ENCODE measurements at regions not wholly inside any gene's neighbourhood (a gene's known extent, or its start where the extent isn't known, plus 50 kb on each side); places are given as distances from the start of the nearest gene placed in this dataset.
A peak's percentile ranks its signal among the peaks of the same experiment; 100 is the strongest.
"Not testable (repeated sequence)": the region's sequence is repeated elsewhere in the genome, so short reads cannot be mapped to it uniquely, and the experiment has no call there.

DNA sequence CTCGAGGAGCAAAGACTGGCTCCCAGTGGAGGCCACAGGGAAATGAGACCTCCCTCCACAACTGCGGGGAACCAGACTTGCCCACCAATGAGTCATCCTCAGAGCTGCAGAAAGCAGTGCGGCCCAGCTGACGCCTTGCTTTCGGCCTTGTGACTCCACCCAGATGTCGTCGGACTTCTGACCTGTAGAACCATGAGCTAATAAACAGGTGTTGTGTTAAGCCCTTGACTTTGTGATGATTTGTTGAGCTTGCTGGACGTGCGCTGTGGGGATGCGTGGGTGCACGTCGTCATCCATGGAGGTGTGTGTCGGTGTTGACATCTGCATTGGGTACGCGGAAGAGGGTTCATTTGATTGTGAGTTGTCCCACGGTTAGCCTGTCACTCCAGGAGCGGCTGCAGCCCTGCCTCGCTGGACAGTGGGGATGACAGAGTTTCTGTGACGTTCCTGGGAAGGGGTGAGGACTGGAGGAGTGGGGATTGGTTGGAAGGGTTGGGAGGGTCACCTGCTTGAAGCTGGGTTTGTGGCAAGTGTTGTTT, 154.1 kb downstream of the SH3BP4 start:
- Histone ChIP-seq H3K27ac (replicated peaks in 1 of 4) (no peak overlapping the region), H3K36me3 (no peaks in the 10 kb centered on the region), H3K4me1 (peaks cover 0 to 4% (median 2%) of the 10 kb centered on the region in 4 donors), H3K9me3 (no peaks in the 10 kb centered on the region), H3K4me3 (no peak overlapping the region), H3K27me3 (no peaks in the 10 kb centered on the region)
- TF ChIP-seq EP300 (IDR thresholded peaks at IDR 0.05) = no peak
- peak in 1 of 2 donors; percentile 7 for TF ChIP-seq POLR2AphosphoS5 (IDR thresholded peaks at IDR 0.05)
- peak; percentile 75 for DNase-seq (ENCODE audit: extremely low spot score)
- intact Hi-C loops (cut with DNase I) = loop anchor here (5.0 kb wide), 2 partner anchors 224 to 554 kb away; no protein-coding TSS in a partner anchor
- 86% methylated on average over 11 of the region's 19 CpGs for WGBS

- no peaks in the 10 kb centered on the region for H3K36me3 ChIP-seq
- WGBS = 63% methylated on average over 10 of the region's 10 CpGs
- no peaks in the 10 kb centered on the region for H3K9me3 ChIP-seq
- peaks cover 0 to 4% (median 2%) of the 10 kb centered on the region in 4 donors for H3K4me1 ChIP-seq
- no peak overlapping the region for H3K4me3 ChIP-seq
- intact Hi-C loops (cut with DNase I) = loop anchor here (5.0 kb wide), 2 partner anchors 225 to 555 kb away; no protein-coding TSS in a partner anchor
- H3K27me3 ChIP-seq = no peaks in the 10 kb centered on the region
- peak; percentile 88 for DNase-seq (ENCODE audit: extremely low spot score)
- no peak overlapping the region for H3K27ac ChIP-seq (replicated peaks in 1 of 4)
- TF ChIP-seq, protein P1, sequence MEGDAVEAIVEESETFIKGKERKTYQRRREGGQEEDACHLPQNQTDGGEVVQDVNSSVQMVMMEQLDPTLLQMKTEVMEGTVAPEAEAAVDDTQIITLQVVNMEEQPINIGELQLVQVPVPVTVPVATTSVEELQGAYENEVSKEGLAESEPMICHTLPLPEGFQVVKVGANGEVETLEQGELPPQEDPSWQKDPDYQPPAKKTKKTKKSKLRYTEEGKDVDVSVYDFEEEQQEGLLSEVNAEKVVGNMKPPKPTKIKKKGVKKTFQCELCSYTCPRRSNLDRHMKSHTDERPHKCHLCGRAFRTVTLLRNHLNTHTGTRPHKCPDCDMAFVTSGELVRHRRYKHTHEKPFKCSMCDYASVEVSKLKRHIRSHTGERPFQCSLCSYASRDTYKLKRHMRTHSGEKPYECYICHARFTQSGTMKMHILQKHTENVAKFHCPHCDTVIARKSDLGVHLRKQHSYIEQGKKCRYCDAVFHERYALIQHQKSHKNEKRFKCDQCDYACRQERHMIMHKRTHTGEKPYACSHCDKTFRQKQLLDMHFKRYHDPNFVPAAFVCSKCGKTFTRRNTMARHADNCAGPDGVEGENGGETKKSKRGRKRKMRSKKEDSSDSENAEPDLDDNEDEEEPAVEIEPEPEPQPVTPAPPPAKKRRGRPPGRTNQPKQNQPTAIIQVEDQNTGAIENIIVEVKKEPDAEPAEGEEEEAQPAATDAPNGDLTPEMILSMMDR (IDR thresholded peaks at IDR 0.05) = peak; percentile 58 to 72 (median 68)
- TF ChIP-seq POLR2A (IDR thresholded peaks at IDR 0.05; ENCODE audit: low read depth) (no peak), EP300 (IDR thresholded peaks at IDR 0.05) (no peak), POLR2AphosphoS5 (IDR thresholded peaks at IDR 0.05) (no peak)
Measured at GRCh38 chr2:235106874-235107639, 155.2 kb downstream of the SH3BP4 start.

- 90% methylated on average over 3 of the region's 3 CpGs for WGBS
- Histone ChIP-seq H3K27me3 (no peaks in the 10 kb centered on the region), H3K27ac (replicated peaks in 1 of 4) (no peak overlapping the region), H3K36me3 (no peaks in the 10 kb centered on the region), H3K4me1 (peaks cover 0 to 4% (median 2%) of the 10 kb centered on the region in 4 donors), H3K4me3 (no peak overlapping the region), H3K9me3 (no peaks in the 10 kb centered on the region)
- TF ChIP-seq, protein P1 (IDR thresholded peaks at IDR 0.05) = no peak
- TF ChIP-seq POLR2A (IDR thresholded peaks at IDR 0.05; ENCODE audit: low read depth) = no peak
- TF ChIP-seq EP300 (IDR thresholded peaks at IDR 0.05) = no peak
- no peak for TF ChIP-seq POLR2AphosphoS5 (IDR thresholded peaks at IDR 0.05)
- intact Hi-C loops (cut with DNase I) = loop anchor here (5.0 kb wide), 2 partner anchors 225 to 555 kb away; no protein-coding TSS in a partner anchor
- peak; percentile 3 for DNase-seq (ENCODE audit: extremely low spot score)
Measured at GRCh38 chr2:235107640-235107951, 155.8 kb downstream of the SH3BP4 start.

GRCh38 chr2:235109561-235109960, 157.7 kb downstream of the SH3BP4 start:
- intact Hi-C loops (cut with DNase I) = loop anchor here (5.0 kb wide), 2 partner anchors 227 to 557 kb away; no protein-coding TSS in a partner anchor
- H3K9me3 ChIP-seq = not testable (repeated sequence)

DNA sequence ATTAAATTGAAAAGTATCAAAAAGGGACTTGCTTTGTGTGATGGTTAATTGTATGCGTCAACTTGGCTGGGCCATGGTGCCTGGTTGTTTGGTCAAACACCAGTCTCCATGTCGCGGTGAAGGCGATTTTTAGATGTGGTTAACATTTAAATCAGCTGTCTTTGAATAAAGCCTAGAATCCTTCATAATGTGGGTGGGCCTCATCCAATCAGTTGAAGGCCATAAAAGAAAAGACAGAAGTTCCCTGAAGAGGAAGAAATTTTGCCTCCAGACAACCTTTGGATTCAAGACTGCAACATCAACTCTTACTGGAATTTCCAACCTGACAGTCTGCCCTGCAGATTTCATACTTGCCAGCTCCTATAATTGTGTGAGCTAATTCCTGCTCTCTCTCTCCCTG, 160.5 kb downstream of the SH3BP4 start:
- TF ChIP-seq, protein P1 (IDR thresholded peaks at IDR 0.05) = no peak
- TF ChIP-seq POLR2A (IDR thresholded peaks at IDR 0.05; ENCODE audit: low read depth) (no peak), EP300 (IDR thresholded peaks at IDR 0.05) (no peak), POLR2AphosphoS5 (IDR thresholded peaks at IDR 0.05) (no peak)
- no peak overlapping the region for H3K27ac ChIP-seq (replicated peaks in 1 of 4)
- no peak for DNase-seq (ENCODE audit: extremely low spot score)
- no peaks in the 10 kb centered on the region for H3K36me3 ChIP-seq
- 86% methylated on average over 4 of the region's 4 CpGs for WGBS
- intact Hi-C loops (cut with DNase I) = no loop called here
- H3K4me1 ChIP-seq = no peaks in the 10 kb centered on the region
- no peak overlapping the region for H3K4me3 ChIP-seq
- peaks cover 0 to 6% (median 0%) of the 10 kb centered on the region in 4 donors for H3K27me3 ChIP-seq
- no peaks in the 10 kb centered on the region for H3K9me3 ChIP-seq

More at GRCh38 chr2:235109561-235109960, 157.7 kb downstream of the SH3BP4 start:
- H3K36me3 ChIP-seq; H3K27ac ChIP-seq (replicated peaks in 1 of 4); DNase-seq (ENCODE audit: extremely low spot score); H3K4me3 ChIP-seq; H3K27me3 ChIP-seq; H3K4me1 ChIP-seq: not testable (repeated sequence)
- WGBS = 93% methylated on average over 7 of the region's 7 CpGs
